Loucy (cell line): ENCODE measurements at regions not wholly inside any gene's neighbourhood (a gene's known extent, or its start where the extent isn't known, plus 50 kb on each side); places are given as distances from the start of the nearest gene placed in this dataset.
"Not testable (repeated sequence)": the region's sequence is repeated elsewhere in the genome, so short reads cannot be mapped to it uniquely, and the experiment has no call there.

Source experiments
- H2AFZ ChIP-seq: fragments of 200-600 bp; sonication (generic); 2 replicates; pipeline ENCODE4 v1.6.0; 2016; ENCODE audit warnings: antibody characterized with exemption, mild to moderate bottlenecking, low read length, moderate library complexity
- H3F3A ChIP-seq: fragments of 200-600 bp; 2 replicates; pipeline ENCODE4 v1.6.0; 2016; ENCODE audit warnings: antibody characterized with exemption, low read depth, mild to moderate bottlenecking
- H3K27me3 ChIP-seq: fragments of 200-600 bp; sonication (generic); 2 replicates; pipeline ENCODE4 v1.6.1; 2014; ENCODE audit warnings: low read length, mild to moderate bottlenecking; ENCODE audit not compliant: insufficient read depth, poor library complexity, severe bottlenecking
- H3K36me3 ChIP-seq: fragments of 200-600 bp; sonication (generic); 2 replicates; pipeline ENCODE4 v1.6.1; 2016; ENCODE audit warnings: low read length; ENCODE audit not compliant: insufficient read depth
- H3K4me1 ChIP-seq: fragments of 200-600 bp; sonication (generic); 2 replicates; pipeline ENCODE4 v1.5.1; 2014; ENCODE audit warnings: low read length, mild to moderate bottlenecking; ENCODE audit not compliant: insufficient read depth, poor library complexity, severe bottlenecking
- H3K4me2 ChIP-seq: fragments of 200-600 bp; sonication (generic); 2 replicates; pipeline ENCODE4 v1.6.0; 2014; ENCODE audit warnings: antibody characterized with exemption, low read length, low read depth, mild to moderate bottlenecking; ENCODE audit not compliant: poor library complexity, severe bottlenecking
- H3K4me3 ChIP-seq: fragments of 200-600 bp; sonication (generic); 2 replicates; pipeline ENCODE4 v1.5.1; 2014; ENCODE audit warnings: low read length, mild to moderate bottlenecking, mixed read lengths; ENCODE audit not compliant: poor library complexity, severe bottlenecking
- H3K79me2 ChIP-seq: fragments of 200-600 bp; sonication (generic); 2 replicates; pipeline ENCODE4 v1.6.1; 2014; ENCODE audit warnings: low read length; ENCODE audit not compliant: insufficient read depth
- H3K9ac ChIP-seq: fragments of 200-600 bp; sonication (generic); 2 replicates; pipeline ENCODE4 v1.6.0; 2014; ENCODE audit warnings: mild to moderate bottlenecking, low read depth, low read length, moderate library complexity; ENCODE audit not compliant: poor library complexity, severe bottlenecking
- H3K9me2 ChIP-seq: fragments of 200-600 bp; sonication (generic); replicated peaks from 2 replicates; pipeline ENCODE4 v1.6.1; 2016; ENCODE audit warnings: low read depth, low read length, mixed read lengths
- H3K9me3 ChIP-seq: fragments of 200-600 bp; sonication (generic); 2 replicates; pipeline ENCODE4 v1.6.1; 2014; ENCODE audit warnings: mild to moderate bottlenecking, antibody characterized with exemption, low read length, low read depth; ENCODE audit not compliant: insufficient read depth
- H4K20me1 ChIP-seq: fragments of 200-600 bp; sonication (generic); 2 replicates; pipeline ENCODE4 v1.6.0; 2014; ENCODE audit warnings: antibody characterized with exemption, low read length, mild to moderate bottlenecking; ENCODE audit not compliant: insufficient read depth, poor library complexity, severe bottlenecking
- EZH2phosphoT487 ChIP-seq: fragments of 200-600 bp; IDR thresholded peaks from 2 replicates; pipeline ENCODE4 v1.6.1; 2018; ENCODE audit warnings: antibody characterized with exemption, mild to moderate bottlenecking, moderate library complexity, borderline replicate concordance
- TF ChIP-seq, protein P1 (sequence below): fragments of 200-600 bp; sonication (generic); conservative IDR thresholded peaks from 2 replicates; pipeline ENCODE4 v1.5.1; 2014; ENCODE audit warnings: mild to moderate bottlenecking, antibody characterized with exemption, low read length

DNA sequence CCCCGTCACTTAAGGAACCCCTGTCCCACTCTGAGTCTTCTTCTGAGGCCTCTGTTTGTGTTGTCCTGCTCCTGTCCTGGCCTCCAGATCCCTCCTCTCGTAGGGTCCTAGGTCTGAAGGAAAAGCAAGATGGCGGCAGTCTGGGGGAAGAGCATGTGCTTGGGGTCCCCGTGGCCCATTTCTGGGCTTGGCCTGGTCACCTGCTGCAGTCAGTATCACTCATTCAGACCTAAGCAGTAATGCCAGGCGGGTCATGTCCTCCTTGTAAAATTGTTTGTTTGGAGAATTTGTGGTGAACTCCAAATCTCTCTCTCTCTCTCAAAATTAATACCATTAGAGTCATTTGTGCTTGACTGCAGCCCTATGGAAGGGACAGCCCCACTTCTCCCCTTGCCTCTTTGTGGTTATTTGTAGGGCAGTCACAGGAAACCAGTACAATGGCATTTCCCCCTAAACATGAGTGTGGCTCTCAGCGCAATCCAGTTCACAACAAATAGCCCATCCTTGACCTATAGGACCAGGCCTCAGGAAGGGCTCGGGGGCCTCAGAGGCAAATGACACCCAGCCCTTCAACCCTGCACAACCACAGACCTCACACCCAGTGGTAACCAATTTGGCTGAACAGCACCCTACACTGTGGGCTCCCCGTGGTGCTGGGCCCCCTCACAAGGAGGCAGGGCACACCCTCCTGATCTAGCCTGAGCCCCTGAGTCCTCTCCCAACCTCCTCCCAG is 173.5 kb downstream of the OR4M2 start:
- no peak for TF ChIP-seq EZH2phosphoT487
- TF ChIP-seq, protein P1, sequence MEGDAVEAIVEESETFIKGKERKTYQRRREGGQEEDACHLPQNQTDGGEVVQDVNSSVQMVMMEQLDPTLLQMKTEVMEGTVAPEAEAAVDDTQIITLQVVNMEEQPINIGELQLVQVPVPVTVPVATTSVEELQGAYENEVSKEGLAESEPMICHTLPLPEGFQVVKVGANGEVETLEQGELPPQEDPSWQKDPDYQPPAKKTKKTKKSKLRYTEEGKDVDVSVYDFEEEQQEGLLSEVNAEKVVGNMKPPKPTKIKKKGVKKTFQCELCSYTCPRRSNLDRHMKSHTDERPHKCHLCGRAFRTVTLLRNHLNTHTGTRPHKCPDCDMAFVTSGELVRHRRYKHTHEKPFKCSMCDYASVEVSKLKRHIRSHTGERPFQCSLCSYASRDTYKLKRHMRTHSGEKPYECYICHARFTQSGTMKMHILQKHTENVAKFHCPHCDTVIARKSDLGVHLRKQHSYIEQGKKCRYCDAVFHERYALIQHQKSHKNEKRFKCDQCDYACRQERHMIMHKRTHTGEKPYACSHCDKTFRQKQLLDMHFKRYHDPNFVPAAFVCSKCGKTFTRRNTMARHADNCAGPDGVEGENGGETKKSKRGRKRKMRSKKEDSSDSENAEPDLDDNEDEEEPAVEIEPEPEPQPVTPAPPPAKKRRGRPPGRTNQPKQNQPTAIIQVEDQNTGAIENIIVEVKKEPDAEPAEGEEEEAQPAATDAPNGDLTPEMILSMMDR = no peak
- H3K9me3 ChIP-seq = no peaks in the 10 kb centered on the region
- H3K79me2 ChIP-seq = no peaks in the 10 kb centered on the region
- H2AFZ ChIP-seq = no peak overlapping the region
- peak overlapping the region; percentile 20 for H3K4me3 ChIP-seq
- H3K4me1 ChIP-seq = peaks cover 15% of the 10 kb centered on the region
- H3K36me3 ChIP-seq = no peaks in the 10 kb centered on the region
- H3K4me2 ChIP-seq = peak overlapping the region; percentile 63
- H4K20me1 ChIP-seq = no peaks in the 10 kb centered on the region
- no peaks in the 10 kb centered on the region for H3K27me3 ChIP-seq
- no peaks in the 10 kb centered on the region for H3F3A ChIP-seq
- no peak overlapping the region for H3K9ac ChIP-seq
- H3K9me2 ChIP-seq = no peaks in the 10 kb centered on the region

DNA sequence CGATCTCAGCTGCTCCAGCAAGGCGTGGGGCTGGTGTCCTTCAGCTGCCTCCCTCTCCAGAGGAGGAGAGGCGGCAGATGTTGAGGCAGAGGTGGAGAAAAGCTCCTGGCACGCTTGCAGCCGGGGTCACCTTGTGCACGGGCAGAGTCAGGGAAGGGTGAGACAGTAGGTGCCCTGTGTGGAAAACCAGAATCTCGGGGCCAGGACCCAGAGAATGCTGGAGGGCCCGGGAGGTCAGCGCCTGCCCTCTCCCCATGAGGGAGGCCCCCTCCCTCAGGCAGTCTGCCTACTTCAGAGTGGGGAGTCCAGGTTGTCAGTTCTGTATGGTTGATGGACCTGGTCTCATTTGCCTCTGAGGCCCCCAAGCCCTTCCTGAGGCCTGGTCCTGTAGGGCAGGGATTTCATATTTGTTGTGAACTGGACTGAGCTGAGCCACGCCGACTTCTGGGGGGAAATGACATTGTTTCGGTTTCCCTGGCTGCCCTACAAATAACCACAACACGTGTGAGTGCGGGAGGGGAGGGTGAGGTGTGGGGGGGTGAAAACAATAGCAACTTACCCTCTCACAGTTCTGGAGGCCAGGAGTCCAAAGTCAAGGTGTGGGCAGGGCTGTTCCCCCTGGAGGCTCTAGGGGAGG is 174.2 kb downstream of the OR4M2 start:
- peak overlapping the region; percentile 63 for H3K4me2 ChIP-seq
- H3K9me3 ChIP-seq, H3K36me3 ChIP-seq, H3F3A ChIP-seq, H3K79me2 ChIP-seq, H4K20me1 ChIP-seq, H2AFZ ChIP-seq, H3K9me2 ChIP-seq, H3K27me3 ChIP-seq, H3K9ac ChIP-seq: not testable (repeated sequence)
- peak overlapping the region; percentile 20 for H3K4me3 ChIP-seq
- peaks cover 15% of the 10 kb centered on the region for H3K4me1 ChIP-seq

DNA sequence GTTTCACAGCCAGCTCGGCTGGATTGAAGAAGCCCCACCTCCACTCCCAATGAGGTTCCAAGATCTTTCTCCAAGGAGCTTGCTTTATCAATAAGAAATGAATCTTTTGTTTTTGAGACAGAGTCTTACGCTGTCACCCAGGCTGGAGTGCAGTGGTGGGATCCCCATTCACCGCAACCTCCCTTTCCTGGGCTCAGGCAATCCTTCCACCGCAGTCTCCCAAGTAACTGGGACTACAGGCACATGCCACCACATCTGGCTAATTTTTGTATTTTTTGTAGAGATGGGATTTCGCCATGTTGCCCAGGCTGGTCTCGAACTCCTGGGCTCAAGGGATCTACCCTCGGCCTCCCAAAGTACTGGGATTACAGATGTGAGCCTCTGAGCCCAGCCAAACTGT is 175.3 kb downstream of the OR4M2 start:
- H3K4me1 ChIP-seq = peaks cover 20% of the 10 kb centered on the region
- H3K36me3 ChIP-seq, H2AFZ ChIP-seq, H3K9me2 ChIP-seq, H4K20me1 ChIP-seq, H3F3A ChIP-seq, H3K9ac ChIP-seq, H3K27me3 ChIP-seq, H3K4me2 ChIP-seq, H3K4me3 ChIP-seq, H3K9me3 ChIP-seq, H3K79me2 ChIP-seq: not testable (repeated sequence)

DNA sequence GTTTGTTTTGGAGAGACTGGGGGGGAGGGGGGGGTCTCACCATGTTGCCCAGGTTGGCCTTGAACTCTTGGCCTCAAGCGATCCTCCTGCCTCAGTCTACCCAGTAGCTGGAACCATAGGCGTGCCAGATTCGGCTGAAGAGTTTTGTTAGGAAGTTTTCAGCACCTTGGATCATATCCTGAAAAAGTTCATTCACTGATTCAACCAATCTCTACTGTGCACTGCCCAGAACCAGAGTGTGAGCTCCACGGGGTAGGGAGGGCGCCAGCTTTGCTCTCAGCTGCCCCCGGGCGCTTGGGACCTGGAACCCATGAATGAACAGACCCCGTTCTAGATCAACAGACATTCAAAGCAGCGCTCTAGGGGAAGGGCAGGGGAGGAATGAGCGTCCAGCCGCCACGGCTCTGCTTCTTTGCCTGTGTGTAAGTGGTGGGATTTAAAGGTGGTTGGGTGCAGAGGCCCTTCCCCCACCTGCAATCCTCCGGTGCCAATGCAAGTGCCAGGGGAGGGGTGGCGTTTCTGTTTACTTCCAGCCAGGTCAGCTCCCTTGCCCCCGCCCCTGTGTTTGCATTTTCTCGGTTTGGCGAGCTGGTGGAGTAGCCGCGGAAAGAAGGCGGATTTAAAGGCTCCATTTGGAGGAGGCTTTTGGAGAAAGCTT is 176.2 kb downstream of the OR4M2 start:
- not testable (repeated sequence) for H3K9ac ChIP-seq, H3K79me2 ChIP-seq, H3K9me2 ChIP-seq, H3K4me2 ChIP-seq, H3K27me3 ChIP-seq, H3F3A ChIP-seq, H3K4me3 ChIP-seq, H2AFZ ChIP-seq, H4K20me1 ChIP-seq, H3K9me3 ChIP-seq, H3K36me3 ChIP-seq
- peaks cover 20% of the 10 kb centered on the region for H3K4me1 ChIP-seq
